ENCODE measurements at regions not wholly inside any gene's neighbourhood (a gene's known extent, or its start where the extent isn't known, plus 50 kb on each side); places are given as distances from the start of the nearest gene placed in this dataset.
A peak's percentile ranks its signal among the peaks of the same experiment; 100 is the strongest.

DNA sequence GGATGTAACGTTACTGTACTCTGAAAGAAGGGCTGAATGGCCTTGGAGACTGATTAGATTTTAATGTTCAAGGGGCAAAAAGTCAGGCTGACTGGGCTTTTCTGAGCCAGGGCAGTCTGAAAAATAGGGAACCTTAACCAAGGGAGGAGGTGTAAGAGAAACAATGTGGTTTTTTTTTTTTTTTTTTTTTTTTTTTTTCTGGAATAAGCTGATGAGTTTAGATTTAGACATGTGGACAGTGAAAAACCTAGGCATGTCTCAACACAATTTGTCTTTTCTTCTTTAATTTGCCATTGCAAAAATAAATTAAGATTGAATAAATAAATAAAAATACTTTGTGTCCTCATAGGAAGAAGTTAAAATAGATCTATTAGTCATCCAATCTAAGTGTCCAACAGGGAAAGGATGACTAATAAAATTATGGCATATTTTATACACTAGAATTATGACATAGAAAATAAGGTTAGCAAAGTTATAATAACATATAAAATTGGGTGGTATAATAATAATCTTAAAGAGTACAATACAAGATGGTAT lies 237.6 kb upstream of the TRIB2 start:
- no peaks in the 10 kb centered on the region for H3K36me3 ChIP-seq
- no peak for TF ChIP-seq POLR2A (IDR thresholded peaks at IDR 0.05)
- TF ChIP-seq, protein P1, sequence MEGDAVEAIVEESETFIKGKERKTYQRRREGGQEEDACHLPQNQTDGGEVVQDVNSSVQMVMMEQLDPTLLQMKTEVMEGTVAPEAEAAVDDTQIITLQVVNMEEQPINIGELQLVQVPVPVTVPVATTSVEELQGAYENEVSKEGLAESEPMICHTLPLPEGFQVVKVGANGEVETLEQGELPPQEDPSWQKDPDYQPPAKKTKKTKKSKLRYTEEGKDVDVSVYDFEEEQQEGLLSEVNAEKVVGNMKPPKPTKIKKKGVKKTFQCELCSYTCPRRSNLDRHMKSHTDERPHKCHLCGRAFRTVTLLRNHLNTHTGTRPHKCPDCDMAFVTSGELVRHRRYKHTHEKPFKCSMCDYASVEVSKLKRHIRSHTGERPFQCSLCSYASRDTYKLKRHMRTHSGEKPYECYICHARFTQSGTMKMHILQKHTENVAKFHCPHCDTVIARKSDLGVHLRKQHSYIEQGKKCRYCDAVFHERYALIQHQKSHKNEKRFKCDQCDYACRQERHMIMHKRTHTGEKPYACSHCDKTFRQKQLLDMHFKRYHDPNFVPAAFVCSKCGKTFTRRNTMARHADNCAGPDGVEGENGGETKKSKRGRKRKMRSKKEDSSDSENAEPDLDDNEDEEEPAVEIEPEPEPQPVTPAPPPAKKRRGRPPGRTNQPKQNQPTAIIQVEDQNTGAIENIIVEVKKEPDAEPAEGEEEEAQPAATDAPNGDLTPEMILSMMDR (IDR thresholded peaks at IDR 0.05) = no peak
- intact Hi-C loops (cut with DNase I) = no loop called here
- no peak for DNase-seq
- 69 to 76% methylated on average over 1 of the region's 1 CpG for WGBS, 2 donors
- no peak overlapping the region for H3K4me3 ChIP-seq (replicated peaks in 1 of 3)
- no peak overlapping the region for H3K27ac ChIP-seq
- H3K9me3 ChIP-seq = no peaks in the 10 kb centered on the region
- no peaks in the 10 kb centered on the region for H3K27me3 ChIP-seq
- H3K4me1 ChIP-seq = no peaks in the 10 kb centered on the region

DNA sequence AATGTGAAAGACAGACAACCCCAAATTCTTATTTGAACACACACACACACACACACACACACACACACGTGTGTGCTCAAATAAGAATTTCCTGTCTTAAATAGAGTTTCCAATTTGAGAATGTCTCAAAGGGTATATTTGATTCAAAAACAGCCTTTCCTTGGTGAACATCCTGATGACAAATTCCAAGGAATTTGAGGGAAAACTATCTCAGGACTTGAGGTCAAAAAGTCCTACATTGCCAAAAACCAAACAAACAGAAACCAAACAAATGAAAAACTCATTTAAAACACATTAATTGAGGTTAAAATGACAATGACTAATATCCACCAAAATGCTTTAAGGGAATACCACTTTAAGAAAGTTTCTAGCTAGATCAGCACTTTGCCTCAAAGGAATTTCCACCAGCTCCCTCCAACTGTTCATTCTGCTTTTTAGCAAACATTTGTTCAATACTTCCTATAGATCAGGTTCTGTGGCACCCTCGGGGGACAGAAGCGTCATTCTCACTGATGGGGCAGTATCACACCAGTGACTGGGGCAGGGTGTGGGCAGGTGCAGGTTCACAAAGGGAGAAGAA lies 232.1 kb upstream of the TRIB2 start:
- DNase-seq = no peak
- intact Hi-C loops (cut with DNase I) = no loop called here
- Histone ChIP-seq H3K4me3 (replicated peaks in 1 of 3) (no peak overlapping the region), H3K27me3 (no peaks in the 10 kb centered on the region), H3K36me3 (no peaks in the 10 kb centered on the region), H3K9me3 (no peaks in the 10 kb centered on the region), H3K27ac (peak overlapping the region in 1 of 3 donors; percentile 7), H3K4me1 (peaks cover 0 to 4% of the 10 kb centered on the region in 2 donors)
- no peak for TF ChIP-seq POLR2A (IDR thresholded peaks at IDR 0.05)
- TF ChIP-seq, protein P1 (IDR thresholded peaks at IDR 0.05) = no peak
- WGBS, 2 donors = 77 to 79% methylated on average over 3 of the region's 3 CpGs

DNA sequence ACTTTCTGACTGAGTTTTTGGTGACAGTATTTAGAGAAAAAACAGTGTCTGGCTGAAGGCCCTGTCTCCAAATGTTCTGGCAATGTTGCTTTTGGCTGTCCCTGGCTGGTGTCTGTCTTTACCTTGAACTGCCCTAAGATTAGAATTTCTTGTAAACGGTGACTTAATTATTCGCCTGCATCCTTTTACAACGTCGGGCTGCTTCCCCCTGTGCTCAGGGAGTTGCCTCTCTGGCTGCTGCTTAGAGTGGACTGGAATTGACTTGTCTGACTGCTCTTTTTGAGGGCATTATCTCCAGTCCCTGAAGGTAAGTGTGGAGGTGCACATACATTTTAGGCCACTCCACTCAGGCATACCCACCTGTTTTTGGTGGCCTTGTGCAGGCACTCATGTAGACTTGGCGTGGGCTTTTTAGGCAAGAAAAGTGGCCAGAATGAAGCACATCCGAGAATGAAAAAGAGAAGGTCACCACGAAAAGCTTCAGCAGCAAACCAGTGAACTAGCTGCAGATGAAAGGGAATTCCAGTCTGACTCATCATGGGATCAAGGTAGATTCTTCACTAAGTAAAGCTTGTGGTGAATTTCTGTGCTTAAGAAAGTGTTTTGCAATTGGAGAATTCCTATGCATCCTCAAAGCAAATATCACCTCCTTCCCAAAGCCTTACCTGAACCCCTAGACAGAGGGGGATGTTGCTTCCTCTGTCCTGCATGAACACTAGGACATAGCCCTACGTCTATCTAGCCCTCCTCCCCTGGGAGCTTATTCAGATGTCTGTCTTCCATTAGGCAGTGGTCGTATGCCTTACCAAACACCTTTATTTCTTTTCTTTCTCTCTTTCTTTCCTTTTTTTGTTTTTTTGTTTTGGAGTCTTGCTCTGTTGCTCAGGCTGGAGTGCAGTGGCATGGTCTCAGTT lies 230.3 kb upstream of the TRIB2 start:
- Histone ChIP-seq H3K36me3 (no peaks in the 10 kb centered on the region), H3K4me1 (peaks cover 0 to 4% of the 10 kb centered on the region in 2 donors), H3K27me3 (no peaks in the 10 kb centered on the region), H3K27ac (no peak overlapping the region), H3K4me3 (replicated peaks in 1 of 3) (no peak overlapping the region), H3K9me3 (no peaks in the 10 kb centered on the region)
- WGBS, 2 donors = 84 to 85% methylated on average over 9 of the region's 9 CpGs
- intact Hi-C loops (cut with DNase I) = no loop called here
- DNase-seq = no peak
- TF ChIP-seq, protein P1 (IDR thresholded peaks at IDR 0.05) = no peak
- TF ChIP-seq POLR2A (IDR thresholded peaks at IDR 0.05) = no peak

DNA sequence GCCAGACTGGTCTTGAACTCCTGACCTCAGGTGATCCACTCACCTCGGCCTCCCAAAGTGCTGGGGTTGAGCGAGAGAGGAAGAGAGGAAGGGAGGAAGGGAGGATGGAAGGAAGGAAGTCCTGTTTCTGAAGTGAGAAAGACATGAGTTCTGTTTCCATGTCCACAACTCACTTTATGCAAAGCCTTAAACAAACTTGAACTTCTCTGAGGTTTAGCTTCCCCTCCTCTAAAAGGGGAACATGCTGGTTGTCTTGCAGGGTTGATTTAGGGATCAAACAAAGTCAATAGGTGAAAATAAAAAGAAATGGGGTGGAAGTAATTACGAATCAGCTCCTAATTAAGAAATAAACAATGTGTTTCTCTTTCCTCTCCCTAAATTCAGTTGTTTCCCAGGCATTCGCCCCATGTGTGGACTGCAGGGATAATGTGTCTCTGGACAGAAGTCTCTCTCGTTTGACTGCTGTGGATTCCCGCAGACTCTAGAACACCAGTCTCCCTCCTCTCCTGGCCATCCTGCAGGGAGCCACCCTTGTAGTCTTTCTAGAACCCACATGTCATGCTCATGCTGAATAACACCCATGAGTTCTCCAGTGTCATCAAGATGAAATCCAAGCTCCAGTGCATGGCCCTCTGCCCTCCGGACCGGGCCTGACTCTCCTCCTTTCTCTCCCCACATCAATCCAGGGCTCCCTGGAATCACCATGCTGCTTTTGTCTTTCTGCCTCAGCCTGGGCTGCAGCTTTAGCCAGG lies 229.3 kb upstream of the TRIB2 start:
- H3K27ac ChIP-seq = no peak overlapping the region
- 87 to 93% methylated on average over 8 of the region's 8 CpGs for whole genome bisulfite sequencing, 2 donors
- H3K9me3 ChIP-seq = no peaks in the 10 kb centered on the region
- TF ChIP-seq, protein P1 (IDR thresholded peaks at IDR 0.05) = no peak
- TF ChIP-seq POLR2A (IDR thresholded peaks at IDR 0.05) = no peak
- H3K4me1 ChIP-seq = peaks cover 0 to 4% of the 10 kb centered on the region in 2 donors
- no peak for DNase-seq
- no peaks in the 10 kb centered on the region for H3K36me3 ChIP-seq
- H3K4me3 ChIP-seq (replicated peaks in 1 of 3) = no peak overlapping the region
- intact Hi-C loops (cut with DNase I) = no loop called here
- H3K27me3 ChIP-seq = no peaks in the 10 kb centered on the region
